Natural killer cell (primary cell): ENCODE measurements at regions not wholly inside any gene's neighbourhood (a gene's known extent, or its start where the extent isn't known, plus 50 kb on each side); places are given as distances from the start of the nearest gene placed in this dataset.

Source experiments
- ATAC-seq, 3 donors: fragments of 150-1000 bp in 2 of 3; fragments of 200-7000 bp in 1 of 3; cut with Tn5 transposase; 1 replicate in 1 of 3; 2 replicates in 2 of 3; pipeline ENCODE4 v1.10.0; 2021; ENCODE audit warnings: mild to moderate bottlenecking in 2 of 3, moderate library complexity in 2 of 3
- DNase-seq, 2 donors: peaks; one replicate each; pipeline versions ENCODE4 v3.0.0 to v3.0.0-alpha.2; 2013 to 2021; ENCODE audit warnings: mixed read lengths in 1 of 2
- H3K27ac ChIP-seq: one replicate; pipeline ENCODE4 v1.5.1; 2013; ENCODE audit warnings: mild to moderate bottlenecking, low read length
- H3K27me3 ChIP-seq: one replicate; pipeline ENCODE4 v1.6.1; 2013; ENCODE audit warnings: low read length; ENCODE audit not compliant: control insufficient read depth, insufficient read depth
- H3K36me3 ChIP-seq: one replicate; pipeline ENCODE4 v1.6.1; 2013; ENCODE audit warnings: low read length; ENCODE audit not compliant: control insufficient read depth, insufficient read depth
- H3K4me1 ChIP-seq: one replicate; pipeline ENCODE4 v1.6.1; 2013; ENCODE audit warnings: low read length; ENCODE audit not compliant: control insufficient read depth, insufficient read depth
- H3K4me3 ChIP-seq: one replicate; pipeline ENCODE4 v1.5.1; 2013; ENCODE audit warnings: low read length
- H3K9me3 ChIP-seq: one replicate; pipeline ENCODE4 v1.6.1; 2013; ENCODE audit warnings: low read length; ENCODE audit not compliant: control insufficient read depth, insufficient read depth
- H3K27ac Mint-ChIP-seq, 2 donors: one replicate each; pipeline ENCODE4 v1.8.0; 2022; ENCODE audit warnings: mild to moderate bottlenecking in 2 of 2, mixed read lengths in 2 of 2, moderate library complexity in 1 of 2
- H3K27me3 Mint-ChIP-seq, 2 donors: one replicate each; pipeline ENCODE4 v1.8.0; 2022; ENCODE audit warnings: low read depth in 2 of 2, mixed read lengths in 2 of 2
- H3K36me3 Mint-ChIP-seq: one replicate; pipeline ENCODE4 v1.8.0; 2022; ENCODE audit warnings: mixed read lengths
- H3K4me1 Mint-ChIP-seq, 2 donors: one replicate each; pipeline ENCODE4 v1.8.0; 2022; ENCODE audit warnings: mixed read lengths in 2 of 2
- H3K4me3 Mint-ChIP-seq: one replicate; pipeline ENCODE4 v1.8.0; 2022; ENCODE audit warnings: mild to moderate bottlenecking, moderate library complexity, mixed read lengths
- H3K9me3 Mint-ChIP-seq, 2 donors: one replicate each; pipeline ENCODE4 v1.8.0; 2022; ENCODE audit warnings: mixed read lengths in 2 of 2
- CTCF ChIP-seq: fragments of 200-600 bp; IDR thresholded peaks from one replicate; pipeline ENCODE4 v1.8.0; 2022; ENCODE audit warnings: antibody characterized with exemption
- WGBS: methylation state at CpG from one replicate; pipeline ENCODE4 v1.1.7; 2013; ENCODE audit warnings: missing lambda C conversion rate; ENCODE audit not compliant: insufficient coverage; 5-methylcytosine and 5-hydroxymethylcytosine counted together
- intact Hi-C: fragments of 100-400 bp; cut with micrococcal nuclease; formaldehyde crosslinking; loops from one replicate; pipeline ENCODE4 v1.14.2; 2022

- H3K9me3 Mint-ChIP-seq = peaks cover 13 to 15% of the 10 kb centered on the region in 2 donors
- H3K4me3 Mint-ChIP-seq = no peak overlapping the region
- Histone ChIP-seq H3K27ac (no peak overlapping the region), H3K36me3 (no peaks in the 10 kb centered on the region), H3K4me3 (no peak overlapping the region), H3K4me1 (no peaks in the 10 kb centered on the region), H3K9me3 (peaks cover 12% of the 10 kb centered on the region), H3K27me3 (no peaks in the 10 kb centered on the region)
- ATAC-seq (no peak), DNase-seq (no peak)
- TF ChIP-seq CTCF = no peak
- WGBS = 90% methylated on average over 3 of the region's 3 CpGs
- no peaks in the 10 kb centered on the region for H3K27me3 Mint-ChIP-seq
- intact Hi-C loops = no loop called here
- H3K36me3 Mint-ChIP-seq = peaks cover 12% of the 10 kb centered on the region
- H3K4me1 Mint-ChIP-seq = no peaks in the 10 kb centered on the region
- no peak overlapping the region for H3K27ac Mint-ChIP-seq
These were observed 173.1 kb upstream of the POM121L12 start for GRCh38 chr7:52862321-52862720.

- WGBS = no CpG with 5 or more reads among the region's 1 CpG
These were observed 178.1 kb upstream of the POM121L12 start for GRCh38 chr7:52857367-52857766.

GRCh38 chr7:52854681-52855080 is 180.8 kb upstream of the POM121L12 start:
- intact Hi-C loops = no loop called here
- peaks cover 11 to 18% of the 10 kb centered on the region in 2 donors for H3K9me3 Mint-ChIP-seq
- 73% methylated on average over 1 of the region's 1 CpG for WGBS

More at GRCh38 chr7:52857367-52857766, 178.1 kb upstream of the POM121L12 start:
- Mint-ChIP-seq H3K36me3 (peaks cover 7% of the 10 kb centered on the region), H3K4me1 (no peaks in the 10 kb centered on the region), H3K27me3 (no peaks in the 10 kb centered on the region), H3K4me3 (no peak overlapping the region), H3K27ac (no peak overlapping the region), H3K9me3 (peaks cover 13 to 19% of the 10 kb centered on the region in 2 donors)
- no peak for TF ChIP-seq CTCF
- H3K4me1 ChIP-seq = no peaks in the 10 kb centered on the region
- no peaks in the 10 kb centered on the region for H3K36me3 ChIP-seq
- ATAC-seq (no peak), DNase-seq (no peak)
- intact Hi-C loops = no loop called here
- no peak overlapping the region for H3K27ac ChIP-seq
- H3K4me3 ChIP-seq = no peak overlapping the region
- no peaks in the 10 kb centered on the region for H3K27me3 ChIP-seq
- peaks cover 3% of the 10 kb centered on the region for H3K9me3 ChIP-seq

More at GRCh38 chr7:52854681-52855080, 180.8 kb upstream of the POM121L12 start:
- no peak overlapping the region for H3K27ac Mint-ChIP-seq
- H3K4me1 Mint-ChIP-seq = no peaks in the 10 kb centered on the region
- H3K4me3 ChIP-seq = no peak overlapping the region
- ATAC-seq = no peak
- H3K36me3 Mint-ChIP-seq = peaks cover 7% of the 10 kb centered on the region
- H3K27ac ChIP-seq = no peak overlapping the region
- no peaks in the 10 kb centered on the region for H3K27me3 Mint-ChIP-seq
- H3K36me3 ChIP-seq = no peaks in the 10 kb centered on the region
- peaks cover 3% of the 10 kb centered on the region for H3K9me3 ChIP-seq
- H3K4me1 ChIP-seq = no peaks in the 10 kb centered on the region
- H3K4me3 Mint-ChIP-seq = no peak overlapping the region
- no peak for TF ChIP-seq CTCF
- DNase-seq = no peak
- no peaks in the 10 kb centered on the region for H3K27me3 ChIP-seq
